GM12892 (cell line): ENCODE measurements at regions not wholly inside any gene's neighbourhood (a gene's known extent, or its start where the extent isn't known, plus 50 kb on each side); places are given as distances from the start of the nearest gene placed in this dataset.

Experiments
- POLR2AphosphoS5 ChIP-seq: IDR thresholded peaks from 2 replicates; pipeline ENCODE4 v1.6.1; 2011; ENCODE audit warnings: low read depth, low read length, control low read depth
- TAF1 ChIP-seq: IDR thresholded peaks from 2 replicates; pipeline ENCODE4 v1.6.1; 2011; ENCODE audit warnings: low read depth, mild to moderate bottlenecking, control low read depth, low read length, borderline replicate concordance

- TF ChIP-seq POLR2AphosphoS5 (no peak), TAF1 (no peak)
Observed at GRCh38 chr10:130396044-130396443, 259.9 kb downstream of the GLRX3 start.
